Right lobe of liver (tissue), 6 donors: ENCODE measurements at regions not wholly inside any gene's neighbourhood (a gene's known extent, or its start where the extent isn't known, plus 50 kb on each side); places are given as distances from the start of the nearest gene placed in this dataset.

Experiments used
- ATAC-seq, 4 donors: fragments of 200-7000 bp; cut with Tn5 transposase; one replicate each; pipeline ENCODE4 v1.9.1; 2020; ENCODE audit warnings: mild to moderate bottlenecking in 4 of 4, moderate library complexity in 4 of 4
- DNase-seq, 3 donors: peaks; one replicate each; pipeline ENCODE4 v3.0.0-alpha.2; 2020
- H3K27ac ChIP-seq, 3 donors: fragments of 200-600 bp; one replicate each; pipeline ENCODE4 v1.8.0; 2022
- H3K27me3 ChIP-seq, 2 donors: fragments of 200-600 bp; one replicate each; pipeline ENCODE4 v1.8.0; 2022
- H3K36me3 ChIP-seq, 4 donors: fragments of 200-600 bp; sonication (generic) in 1 of 4; one replicate each; pipeline versions ENCODE4 v1.5.1 to v1.8.0; 2017 to 2022; ENCODE audit warnings: control low read depth in 1 of 4
- H3K4me1 ChIP-seq, 4 donors: fragments of 200-600 bp; sonication (generic) in 1 of 4; one replicate each; pipeline versions ENCODE4 v1.5.1 to v1.8.0; 2017 to 2022; ENCODE audit warnings: control low read depth in 1 of 4
- H3K4me3 ChIP-seq, 3 donors: fragments of 200-600 bp; one replicate each; pipeline ENCODE4 v1.8.0; 2022
- H3K9me3 ChIP-seq, 4 donors: fragments of 200-600 bp; sonication (generic) in 1 of 4; one replicate each; pipeline versions ENCODE4 v1.5.1 to v1.8.0; 2017 to 2022; ENCODE audit warnings: control low read depth in 1 of 4
- POLR2A ChIP-seq: fragments of 450-650 bp; IDR thresholded peaks from one replicate; pipeline ENCODE4 v1.6.1; 2017; ENCODE audit warnings: antibody characterized with exemption, mild to moderate bottlenecking
- WGBS: methylation state at CpG from one replicate; pipeline ENCODE4 v1.1.6; 2018; ENCODE audit warnings: low coverage, low lambda C conversion rate; ENCODE audit not compliant: insufficient coverage; ENCODE audit errors: missing lambda C conversion rate; 5-methylcytosine and 5-hydroxymethylcytosine counted together
- intact Hi-C, 2 donors: fragments of 100-400 bp; cut with DNase I; formaldehyde crosslinking; loops; one replicate each; pipeline versions ENCODE4 v1.11.2 to v1.14.1; 2022
- TF ChIP-seq, protein P1 (sequence below), 4 donors: fragments of 200-600 bp in 3 of 4; fragments of 450-650 bp in 1 of 4; IDR thresholded peaks; one replicate each; pipeline versions ENCODE4 v1.5.1 to v1.8.0; 2016 to 2022; ENCODE audit warnings: antibody characterized with exemption in 4 of 4, mild to moderate bottlenecking in 2 of 4
- donor health status: DM: no; HTN: yes; CAD: no.
- donor health status: DM: no; HTN: no; CAD: no.
- donor health status: DM: no; HTN: no; CAD: no.
- donor health status: DM: no; HTN: yes; CAD: no.
- donor health status: DM: no; HTN: yes; CAD: no.

DNA sequence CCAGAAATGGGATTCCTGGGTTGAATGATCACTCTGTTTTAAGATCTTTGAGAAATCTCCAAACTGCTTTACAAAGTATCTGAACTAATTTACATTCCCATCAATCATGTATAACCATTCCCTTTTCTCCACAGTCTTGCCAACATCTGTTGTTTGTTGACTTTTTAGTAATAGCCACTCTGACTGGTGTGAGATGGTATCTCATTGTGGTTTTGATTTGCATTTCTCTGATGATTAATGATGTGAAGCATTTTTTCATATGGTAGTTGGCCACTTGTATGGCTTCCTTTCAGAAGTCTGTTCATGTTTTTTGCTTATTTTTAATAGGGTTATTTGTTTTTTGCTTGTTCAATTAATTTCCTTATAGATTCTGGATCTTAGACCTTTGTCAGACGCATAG lies 211.8 kb upstream of the AVPR1A start:
- Histone ChIP-seq H3K4me1 (no peaks in the 10 kb centered on the region), H3K27ac (no peak overlapping the region), H3K27me3 (no peaks in the 10 kb centered on the region), H3K4me3 (no peak overlapping the region), H3K36me3 (no peaks in the 10 kb centered on the region), H3K9me3 (no peaks in the 10 kb centered on the region)
- no peak for DNase-seq
- intact Hi-C loops = no loop called here
- ATAC-seq = no peak
- TF ChIP-seq POLR2A = no peak
- TF ChIP-seq, protein P1, sequence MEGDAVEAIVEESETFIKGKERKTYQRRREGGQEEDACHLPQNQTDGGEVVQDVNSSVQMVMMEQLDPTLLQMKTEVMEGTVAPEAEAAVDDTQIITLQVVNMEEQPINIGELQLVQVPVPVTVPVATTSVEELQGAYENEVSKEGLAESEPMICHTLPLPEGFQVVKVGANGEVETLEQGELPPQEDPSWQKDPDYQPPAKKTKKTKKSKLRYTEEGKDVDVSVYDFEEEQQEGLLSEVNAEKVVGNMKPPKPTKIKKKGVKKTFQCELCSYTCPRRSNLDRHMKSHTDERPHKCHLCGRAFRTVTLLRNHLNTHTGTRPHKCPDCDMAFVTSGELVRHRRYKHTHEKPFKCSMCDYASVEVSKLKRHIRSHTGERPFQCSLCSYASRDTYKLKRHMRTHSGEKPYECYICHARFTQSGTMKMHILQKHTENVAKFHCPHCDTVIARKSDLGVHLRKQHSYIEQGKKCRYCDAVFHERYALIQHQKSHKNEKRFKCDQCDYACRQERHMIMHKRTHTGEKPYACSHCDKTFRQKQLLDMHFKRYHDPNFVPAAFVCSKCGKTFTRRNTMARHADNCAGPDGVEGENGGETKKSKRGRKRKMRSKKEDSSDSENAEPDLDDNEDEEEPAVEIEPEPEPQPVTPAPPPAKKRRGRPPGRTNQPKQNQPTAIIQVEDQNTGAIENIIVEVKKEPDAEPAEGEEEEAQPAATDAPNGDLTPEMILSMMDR (IDR thresholded peaks at IDR 0.05) = no peak
- 58% methylated on average over 1 of the region's 1 CpG for WGBS

DNA sequence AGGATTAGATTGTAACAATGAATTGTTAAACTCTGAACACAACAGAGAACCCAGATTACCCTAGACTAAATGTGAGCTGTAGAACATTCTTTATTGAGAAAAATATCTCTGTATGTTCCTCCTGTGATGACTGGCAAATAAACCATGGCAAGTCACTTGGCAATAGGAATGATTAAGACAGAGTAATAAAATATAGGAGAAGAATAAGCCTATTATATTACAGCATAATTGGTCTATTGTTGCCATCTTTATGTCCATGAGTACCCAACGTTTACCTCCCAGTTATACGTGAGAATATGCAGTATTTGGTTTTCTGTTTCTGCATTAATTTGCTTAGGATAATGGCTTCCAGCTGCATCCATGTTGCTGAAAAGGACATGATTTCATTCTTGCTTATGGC lies 211.2 kb upstream of the AVPR1A start:
- Histone ChIP-seq H3K4me1 (no peaks in the 10 kb centered on the region), H3K4me3 (no peak overlapping the region), H3K36me3 (no peaks in the 10 kb centered on the region), H3K27ac (no peak overlapping the region), H3K9me3 (no peaks in the 10 kb centered on the region), H3K27me3 (no peaks in the 10 kb centered on the region)
- DNase-seq (no peak), ATAC-seq (no peak)
- 74% methylated on average over 2 of the region's 2 CpGs for WGBS
- no peak for TF ChIP-seq POLR2A
- TF ChIP-seq, protein P1 (IDR thresholded peaks at IDR 0.05) = no peak
- intact Hi-C loops = no loop called here

DNA sequence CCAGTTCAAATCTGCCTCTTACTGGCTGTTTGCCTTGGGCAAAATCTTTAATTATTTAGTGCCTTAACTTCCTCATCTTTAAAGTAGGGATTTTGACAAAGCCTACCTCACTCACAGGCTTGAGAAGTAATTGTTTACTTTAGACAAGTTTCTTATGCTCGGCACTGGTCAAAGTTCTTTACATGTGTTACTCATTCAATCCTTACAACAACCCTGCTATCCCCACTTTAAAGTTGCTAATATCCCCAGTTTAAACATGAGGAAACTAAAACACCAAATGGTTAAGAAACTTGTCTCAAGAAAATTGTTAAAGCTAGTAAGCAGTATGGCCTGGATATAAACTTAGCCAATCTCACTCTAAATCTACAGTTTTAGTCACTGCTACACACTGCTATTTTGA lies 204.0 kb upstream of the AVPR1A start:
- Histone ChIP-seq H3K27me3 (no peaks in the 10 kb centered on the region), H3K4me1 (no peaks in the 10 kb centered on the region), H3K4me3 (no peak overlapping the region), H3K27ac (no peak overlapping the region), H3K9me3 (no peaks in the 10 kb centered on the region), H3K36me3 (no peaks in the 10 kb centered on the region)
- DNase-seq (no peak), ATAC-seq (no peak)
- intact Hi-C loops = no loop called here
- WGBS = 44% methylated on average over 1 of the region's 1 CpG
- TF ChIP-seq, protein P1 (IDR thresholded peaks at IDR 0.05) = no peak

DNA sequence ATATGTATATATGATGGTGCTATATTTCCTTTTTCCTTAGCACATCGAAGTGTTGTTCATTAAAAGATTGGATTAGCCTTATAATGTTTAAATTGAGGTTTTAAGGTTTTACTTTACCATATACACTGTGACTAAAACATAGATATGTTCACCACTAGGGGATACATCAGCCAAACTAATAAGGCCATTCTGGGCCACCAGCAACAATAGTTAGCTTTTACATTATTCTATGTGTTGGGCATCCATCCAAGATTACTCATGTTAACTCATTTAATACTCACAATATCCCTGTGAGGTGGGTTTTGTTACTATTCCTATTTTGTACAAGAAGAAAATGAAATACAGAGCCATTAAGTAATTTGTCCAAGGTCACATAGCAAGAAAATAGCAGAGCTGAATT lies 202.6 kb upstream of the AVPR1A start:
- TF ChIP-seq, protein P1 (IDR thresholded peaks at IDR 0.05) = no peak
- TF ChIP-seq POLR2A = no peak
- no peaks in the 10 kb centered on the region for H3K36me3 ChIP-seq
- 40% methylated on average over 1 of the region's 1 CpG for WGBS
- intact Hi-C loops = no loop called here
- no peaks in the 10 kb centered on the region for H3K4me1 ChIP-seq
- DNase-seq = no peak
- ATAC-seq = no peak
- H3K4me3 ChIP-seq = no peak overlapping the region
- no peaks in the 10 kb centered on the region for H3K27me3 ChIP-seq
- no peaks in the 10 kb centered on the region for H3K9me3 ChIP-seq
- H3K27ac ChIP-seq = no peak overlapping the region

DNA sequence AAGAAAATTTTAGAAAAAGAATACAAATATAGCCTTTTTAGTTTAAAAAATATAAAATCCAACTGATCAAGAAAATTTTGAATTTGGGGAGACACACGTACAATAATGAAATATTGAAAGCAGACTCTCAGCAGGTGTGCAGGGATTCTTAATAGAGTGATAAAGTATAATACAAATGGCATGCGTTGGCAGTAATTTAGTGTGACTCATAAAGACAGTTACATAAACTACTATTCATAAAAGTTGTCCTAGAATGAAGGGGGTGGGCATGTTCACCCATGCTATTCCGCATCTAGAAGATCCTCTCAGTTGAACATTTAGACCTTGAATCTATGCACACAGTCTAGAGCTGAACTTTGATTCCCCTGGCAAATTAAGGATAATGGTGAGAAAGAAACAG lies 200.4 kb upstream of the AVPR1A start:
- H3K4me1 ChIP-seq = no peaks in the 10 kb centered on the region
- DNase-seq = no peak
- TF ChIP-seq, protein P1 (IDR thresholded peaks at IDR 0.05) = no peak
- no peak for TF ChIP-seq POLR2A
- no peaks in the 10 kb centered on the region for H3K9me3 ChIP-seq
- no peak overlapping the region for H3K27ac ChIP-seq
- ATAC-seq = no peak
- no peaks in the 10 kb centered on the region for H3K36me3 ChIP-seq
- H3K27me3 ChIP-seq = no peaks in the 10 kb centered on the region
- intact Hi-C loops = no loop called here
- 67% methylated on average over 3 of the region's 3 CpGs for WGBS
- H3K4me3 ChIP-seq = no peak overlapping the region
